Mesodermal cell (in vitro differentiated cells): ENCODE measurements at regions not wholly inside any gene's neighbourhood (a gene's known extent, or its start where the extent isn't known, plus 50 kb on each side); places are given as distances from the start of the nearest gene placed in this dataset.

Experiments used
- H3K27ac ChIP-seq: 2 replicates; pipeline ENCODE4 v1.7.0; 2013; ENCODE audit warnings: mild to moderate bottlenecking, low read depth, low read length, moderate library complexity; ENCODE audit not compliant: severe bottlenecking
- H3K36me3 ChIP-seq: 2 replicates; pipeline ENCODE4 v1.7.1; 2013; ENCODE audit warnings: mild to moderate bottlenecking, low read length, moderate library complexity; ENCODE audit not compliant: control insufficient read depth, insufficient read depth
- H3K4me1 ChIP-seq: one replicate; pipeline ENCODE4 v1.7.1; 2013; ENCODE audit warnings: mild to moderate bottlenecking, low read length; ENCODE audit not compliant: insufficient read depth, control insufficient read depth, poor library complexity, severe bottlenecking
- H3K4me3 ChIP-seq: 2 replicates; pipeline ENCODE4 v1.7.0; 2013; ENCODE audit warnings: low read length, control low read depth, mild to moderate bottlenecking; ENCODE audit not compliant: insufficient read depth, poor library complexity, severe bottlenecking; ENCODE audit errors: extremely low read depth
- H3K9me3 ChIP-seq: 2 replicates; pipeline ENCODE4 v1.7.1; 2013; ENCODE audit warnings: mild to moderate bottlenecking, low read length, moderate library complexity; ENCODE audit not compliant: control insufficient read depth
- WGBS, 2 experiments: methylation state at CpG; one replicate each; pipeline ENCODE4 v1.1.5; 2013; ENCODE audit warnings: missing lambda C conversion rate in 2 of 2; ENCODE audit not compliant: insufficient coverage in 2 of 2; 5-methylcytosine and 5-hydroxymethylcytosine counted together

- Histone ChIP-seq H3K27ac (no peak overlapping the region), H3K36me3 (no peaks in the 10 kb centered on the region), H3K4me1 (no peaks in the 10 kb centered on the region), H3K4me3 (no peak overlapping the region), H3K9me3 (no peaks in the 10 kb centered on the region)
- 84 to 89% methylated on average over 17 to 20 of the region's 20 CpGs for WGBS, 2 experiments
Observed at GRCh38 chr22:48981371-48982061, 846.2 kb downstream of the BRD1 start.

GRCh38 chr22:48980918-48981317 is 846.8 kb downstream of the BRD1 start:
- 62 to 80% methylated on average over 5 to 6 of the region's 10 CpGs for WGBS, 2 experiments
- H3K4me3 ChIP-seq: no peak overlapping the region
- H3K27ac ChIP-seq: no peak overlapping the region
- no peaks in the 10 kb centered on the region for H3K36me3 ChIP-seq
- H3K4me1 ChIP-seq: no peaks in the 10 kb centered on the region
- H3K9me3 ChIP-seq: no peaks in the 10 kb centered on the region

- no peaks in the 10 kb centered on the region for H3K4me1 ChIP-seq
- no peaks in the 10 kb centered on the region for H3K9me3 ChIP-seq
- H3K4me3 ChIP-seq: no peak overlapping the region
- H3K36me3 ChIP-seq: no peaks in the 10 kb centered on the region
- no peak overlapping the region for H3K27ac ChIP-seq
- WGBS, 2 experiments: 93 to 94% methylated on average over 14 of the region's 14 CpGs
Observed at GRCh38 chr22:48980409-48980808, 847.3 kb downstream of the BRD1 start.

GRCh38 chr22:48979482-48979881 is 848.2 kb downstream of the BRD1 start:
- no peaks in the 10 kb centered on the region for H3K36me3 ChIP-seq
- H3K9me3 ChIP-seq: no peaks in the 10 kb centered on the region
- H3K27ac ChIP-seq: no peak overlapping the region
- no peak overlapping the region for H3K4me3 ChIP-seq
- no peaks in the 10 kb centered on the region for H3K4me1 ChIP-seq
- WGBS, 2 experiments: 100% methylated on average over 1 of the region's 4 CpGs

GRCh38 chr22:48976556-48977535 is 850.8 kb downstream of the BRD1 start:
- Histone ChIP-seq H3K4me3 (no peak overlapping the region), H3K9me3 (no peaks in the 10 kb centered on the region), H3K4me1 (no peaks in the 10 kb centered on the region), H3K36me3 (no peaks in the 10 kb centered on the region), H3K27ac (no peak overlapping the region)
- 85 to 93% methylated on average over 15 to 18 of the region's 20 CpGs for WGBS, 2 experiments

- Histone ChIP-seq H3K4me1 (no peaks in the 10 kb centered on the region), H3K27ac (no peak overlapping the region), H3K4me3 (no peak overlapping the region), H3K9me3 (no peaks in the 10 kb centered on the region), H3K36me3 (no peaks in the 10 kb centered on the region)
- 100% methylated on average over 1 of the region's 3 CpGs; no CpG with 5 or more reads in 1 of the 2 experiments for WGBS, 2 experiments
Observed at GRCh38 chr22:48975886-48976285, 851.8 kb downstream of the BRD1 start.

GRCh38 chr22:48975316-48975741 is 852.3 kb downstream of the BRD1 start:
- H3K4me3 ChIP-seq: no peak overlapping the region
- WGBS, 2 experiments: 81 to 85% methylated on average over 11 to 13 of the region's 13 CpGs
- H3K4me1 ChIP-seq: no peaks in the 10 kb centered on the region
- no peaks in the 10 kb centered on the region for H3K9me3 ChIP-seq
- H3K36me3 ChIP-seq: no peaks in the 10 kb centered on the region
- H3K27ac ChIP-seq: no peak overlapping the region

- 79 to 82% methylated on average over 12 of the region's 13 CpGs for WGBS, 2 experiments
- Histone ChIP-seq H3K4me1 (no peaks in the 10 kb centered on the region), H3K9me3 (no peaks in the 10 kb centered on the region), H3K27ac (no peak overlapping the region), H3K36me3 (no peaks in the 10 kb centered on the region), H3K4me3 (no peak overlapping the region)
Observed at GRCh38 chr22:48974443-48975315, 853.0 kb downstream of the BRD1 start.

GRCh38 chr22:48973694-48974041 is 854.0 kb downstream of the BRD1 start:
- WGBS, 2 experiments: 76 to 86% methylated on average over 7 to 8 of the region's 8 CpGs
- no peak overlapping the region for H3K27ac ChIP-seq
- H3K9me3 ChIP-seq: no peaks in the 10 kb centered on the region
- H3K36me3 ChIP-seq: no peaks in the 10 kb centered on the region
- no peaks in the 10 kb centered on the region for H3K4me1 ChIP-seq
- no peak overlapping the region for H3K4me3 ChIP-seq

- Histone ChIP-seq H3K4me3 (no peak overlapping the region), H3K36me3 (no peaks in the 10 kb centered on the region), H3K9me3 (no peaks in the 10 kb centered on the region), H3K27ac (no peak overlapping the region), H3K4me1 (no peaks in the 10 kb centered on the region)
- 79 to 94% methylated on average over 7 to 10 of the region's 12 CpGs for WGBS, 2 experiments
Observed at GRCh38 chr22:48972979-48973693, 854.5 kb downstream of the BRD1 start.
